Stimulated activated CD4-positive, alpha-beta T cell treated with anti-CD3 and anti-CD28 coated beads, Interleukin-4, amount 100 ng/mL, for 4 hours (primary cell): ENCODE measurements at regions not wholly inside any gene's neighbourhood (a gene's known extent, or its start where the extent isn't known, plus 50 kb on each side); places are given as distances from the start of the nearest gene placed in this dataset.

ENCODE experiments used
- DNase-seq, 2 experiments: peaks; one replicate each; pipeline ENCODE4 v3.0.0-alpha.2; 2020

DNA sequence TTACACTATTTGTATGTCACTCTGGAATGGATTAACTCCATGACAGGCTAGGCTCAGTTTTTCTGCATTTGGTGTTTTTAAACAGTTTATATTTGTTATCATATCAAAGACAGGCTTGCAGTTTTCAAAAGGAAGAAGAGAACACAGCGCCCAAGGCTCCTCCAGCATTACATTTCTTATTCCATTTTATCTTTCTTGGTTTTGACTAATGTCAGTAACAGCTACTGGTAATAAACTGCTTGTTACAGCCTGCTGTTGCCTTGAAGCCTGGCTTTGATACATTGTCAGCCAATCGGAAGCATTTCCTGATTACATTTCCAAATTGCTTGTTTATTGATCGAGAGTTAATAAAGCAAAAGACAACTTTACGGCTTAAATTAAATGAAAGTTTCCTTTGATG is 166.0 kb upstream of the MDFIC start:
- no peak for DNase-seq

DNA sequence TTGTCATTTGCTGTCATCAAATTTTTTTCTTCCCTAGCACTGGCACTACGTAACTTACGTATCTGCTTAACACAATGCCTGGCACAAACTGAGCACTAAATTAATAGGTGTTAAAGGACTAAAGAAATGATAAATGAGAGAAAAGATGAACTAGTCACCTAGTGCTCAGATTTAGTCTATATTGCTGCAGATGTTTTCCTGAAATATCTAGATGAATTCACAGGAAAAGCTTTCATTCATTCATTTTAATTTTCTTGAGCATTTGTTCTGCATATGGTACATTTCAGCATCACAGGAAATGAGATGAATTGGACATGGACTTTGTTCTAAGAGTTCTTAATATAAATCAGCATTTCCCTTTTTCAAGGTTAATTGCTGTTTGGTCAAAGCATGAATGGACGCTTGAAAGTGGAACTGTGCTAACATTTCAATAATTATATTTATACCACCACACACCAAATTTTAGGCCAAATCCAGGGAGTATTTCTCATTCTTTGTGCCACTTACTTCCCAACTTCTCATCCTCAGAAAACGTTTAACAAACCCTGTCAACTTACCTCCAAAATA is 163.2 kb upstream of the MDFIC start:
- no peak for DNase-seq

DNA sequence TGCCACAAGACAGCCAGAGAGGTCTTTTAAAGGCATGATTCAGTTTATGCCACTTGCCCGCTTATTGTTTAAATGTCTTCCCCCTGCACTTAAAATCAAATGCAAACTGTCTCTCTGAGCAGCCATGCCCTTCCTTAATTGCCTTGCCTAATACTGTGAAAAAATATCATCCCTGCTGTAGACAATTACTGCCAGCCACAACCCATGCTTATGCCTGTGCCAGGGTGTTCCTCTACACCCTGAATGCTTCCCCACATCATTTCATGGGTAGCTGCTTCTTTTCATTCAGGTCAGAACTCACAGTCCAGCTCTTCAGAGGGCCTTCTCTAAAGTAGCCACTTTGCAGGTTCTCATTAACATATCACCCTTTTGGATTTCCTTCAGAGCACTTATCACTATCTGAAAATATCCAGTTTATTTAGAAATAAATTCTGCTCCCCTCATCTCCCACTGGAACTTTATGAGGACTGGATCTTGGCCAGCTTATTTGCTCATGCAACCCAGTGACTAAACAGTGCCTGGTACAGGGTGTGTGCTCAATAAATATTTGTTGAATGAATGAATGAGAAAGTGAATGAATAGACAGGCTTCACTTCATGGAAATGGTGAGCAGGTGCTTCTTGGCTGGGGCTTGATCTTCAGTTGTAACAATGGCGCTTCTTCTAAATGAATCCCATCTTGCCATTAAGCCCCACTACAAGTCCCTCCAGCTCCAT is 162.4 kb upstream of the MDFIC start:
- DNase-seq: no peak

DNA sequence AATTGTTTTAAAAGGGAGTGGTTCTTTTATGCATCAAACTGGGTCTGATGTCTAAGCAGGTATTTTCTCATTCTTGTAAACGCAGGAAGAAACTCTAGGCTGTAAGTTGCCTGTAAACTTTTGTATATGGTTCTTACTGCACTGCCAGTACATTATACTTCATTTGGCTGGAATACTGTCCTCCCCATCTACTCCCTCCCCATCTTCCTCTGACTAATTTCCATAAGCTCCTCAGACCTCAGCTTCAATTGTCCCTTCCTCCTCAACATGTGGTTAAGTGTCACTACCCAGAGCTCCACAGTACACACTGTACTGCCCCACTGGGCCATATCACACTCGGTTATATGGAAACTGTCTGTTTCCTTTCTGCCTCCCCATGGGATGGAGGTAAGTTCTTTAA is 161.4 kb upstream of the MDFIC start:
- DNase-seq: no peak

DNA sequence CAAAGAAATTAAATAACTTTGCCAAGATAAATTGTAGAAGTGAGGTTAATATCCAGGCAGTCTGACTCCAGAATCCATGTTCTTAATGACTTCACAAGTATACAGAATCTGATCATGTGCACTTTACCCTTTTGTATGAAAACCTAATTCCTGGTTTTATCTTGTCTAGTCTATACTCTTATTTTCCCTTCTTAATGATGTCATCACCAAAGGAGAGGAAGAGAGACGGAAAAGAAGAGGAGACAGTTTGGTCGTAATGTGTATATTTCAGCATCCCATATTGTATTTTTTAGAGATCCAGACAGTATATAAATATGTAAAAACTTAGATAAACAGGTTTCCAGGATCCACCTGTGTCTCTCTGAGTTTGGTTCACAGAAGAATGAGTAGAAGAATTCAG is 159.9 kb upstream of the MDFIC start:
- no peak for DNase-seq

DNA sequence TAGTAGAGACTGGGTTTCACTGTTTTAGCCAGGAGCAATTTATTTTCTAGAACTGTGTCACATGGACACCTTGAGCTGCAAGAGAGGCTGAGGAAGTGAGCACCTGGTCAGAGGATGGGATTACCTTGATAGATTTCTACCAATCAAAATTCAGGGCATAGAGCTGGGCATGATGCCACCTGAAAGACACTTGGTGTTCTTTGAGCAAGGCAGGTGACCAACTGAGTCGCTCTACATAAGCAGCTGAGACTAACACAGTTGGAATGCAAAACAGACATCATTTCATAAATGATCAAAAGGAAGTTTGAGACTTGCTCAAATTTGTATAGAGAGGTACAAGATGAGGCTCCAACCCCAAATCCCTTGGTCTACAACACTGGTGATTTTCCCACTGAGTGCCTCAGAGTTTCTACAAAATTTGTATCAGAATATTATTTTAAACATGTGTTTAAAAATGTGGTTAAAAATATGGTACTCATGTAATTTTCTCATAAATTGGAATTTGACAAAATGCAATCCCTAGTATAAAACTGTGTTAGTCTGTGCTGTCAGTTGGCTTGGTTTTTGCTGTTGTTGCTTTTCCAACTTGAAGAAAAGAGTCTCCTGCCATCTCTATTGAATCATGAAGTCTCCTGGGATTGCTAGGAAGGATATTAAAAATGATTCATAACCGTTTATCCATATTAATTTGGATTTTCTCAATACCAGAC is 156.4 kb upstream of the MDFIC start:
- DNase-seq: no peak

DNA sequence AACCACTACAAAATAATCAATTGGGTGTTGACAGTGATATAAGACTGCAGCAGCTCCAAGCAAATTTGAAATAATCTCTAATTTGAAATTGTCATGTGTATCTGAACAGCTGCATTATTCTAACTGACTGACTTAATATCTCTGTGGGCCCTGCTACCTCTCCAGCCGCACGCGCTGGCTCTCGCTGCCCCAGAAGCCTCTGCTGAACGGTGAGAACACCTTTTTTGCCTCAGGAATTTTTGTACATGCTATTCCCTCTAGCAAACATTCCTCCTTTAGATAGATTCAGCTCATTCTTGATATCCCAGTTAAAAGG is 155.9 kb upstream of the MDFIC start:
- DNase-seq: no peak

DNA sequence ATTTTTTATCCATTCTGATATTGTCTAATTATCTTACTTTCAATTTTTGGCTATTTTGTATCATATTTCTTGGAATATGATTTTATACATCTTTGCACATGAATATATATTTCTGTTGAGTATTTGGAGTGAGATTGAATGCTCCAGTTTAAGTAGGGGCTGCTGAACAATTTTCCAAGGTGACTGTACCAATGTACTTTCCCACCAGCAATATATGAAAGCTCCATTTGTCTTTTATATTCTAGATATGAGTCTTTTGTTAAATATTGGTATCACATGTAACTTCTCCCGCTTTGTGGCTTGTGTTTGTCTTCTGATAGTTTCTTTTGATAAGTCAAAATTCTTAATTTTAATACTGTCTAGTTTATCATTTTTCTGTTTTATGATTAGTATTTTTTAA is 144.6 kb upstream of the MDFIC start:
- DNase-seq: no peak

DNA sequence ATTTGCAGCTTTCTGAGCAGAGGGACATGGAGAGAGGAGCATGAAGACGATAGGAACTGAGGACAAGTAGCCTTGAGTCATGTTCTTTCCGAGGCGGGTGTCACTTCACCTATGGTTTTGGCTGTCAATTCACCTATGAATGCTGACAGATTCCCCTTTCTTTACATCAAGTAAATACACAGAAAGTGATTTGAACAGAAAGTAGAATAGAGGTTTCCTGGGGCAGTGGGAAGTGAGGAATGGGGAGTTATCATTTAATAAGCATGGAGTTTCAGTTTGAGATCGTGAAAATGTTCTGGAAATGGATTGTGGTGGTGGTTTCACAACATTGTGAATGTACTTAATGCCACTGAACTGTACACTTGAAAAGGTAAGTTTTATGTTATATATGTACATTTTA is 138.4 kb upstream of the MDFIC start:
- no peak for DNase-seq

DNA sequence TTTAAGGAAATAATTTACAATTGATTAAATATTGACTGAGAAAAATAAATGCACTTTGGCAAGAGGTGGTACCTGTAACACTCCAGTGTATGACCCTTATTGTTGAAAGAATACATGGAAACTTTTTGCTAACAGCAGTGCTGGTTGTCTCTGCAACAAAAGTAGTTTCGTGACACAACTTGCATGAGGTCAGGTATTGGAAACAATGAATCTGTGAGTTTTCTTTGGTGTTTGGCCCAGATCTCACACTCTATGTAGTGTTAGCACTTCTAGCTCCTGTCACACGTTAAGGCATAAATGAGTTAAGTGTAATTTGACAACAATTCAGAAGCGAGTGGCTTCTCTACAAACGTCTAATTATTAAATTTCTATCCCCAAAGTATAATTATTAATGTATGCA is 137.7 kb upstream of the MDFIC start:
- DNase-seq: no peak

DNA sequence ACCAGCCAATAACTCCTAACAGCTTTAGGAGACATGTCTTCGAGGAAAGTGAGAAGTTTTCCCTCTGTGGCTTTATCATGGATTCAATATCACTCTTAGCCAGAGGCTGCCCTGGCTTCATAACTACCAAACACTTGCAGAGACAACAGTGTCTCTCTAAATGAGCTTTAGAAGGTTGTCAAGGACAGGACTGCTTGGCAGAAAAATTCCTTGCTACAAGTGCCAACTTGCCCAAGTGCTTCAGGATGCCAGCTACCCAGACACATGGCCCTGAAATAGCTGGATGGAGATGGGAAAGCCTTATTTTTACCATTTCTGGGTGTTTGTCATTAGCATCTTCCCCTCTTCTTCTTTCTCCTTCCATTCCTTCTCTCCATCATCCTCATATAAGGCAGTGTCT is 137.1 kb upstream of the MDFIC start:
- DNase-seq: no peak

DNA sequence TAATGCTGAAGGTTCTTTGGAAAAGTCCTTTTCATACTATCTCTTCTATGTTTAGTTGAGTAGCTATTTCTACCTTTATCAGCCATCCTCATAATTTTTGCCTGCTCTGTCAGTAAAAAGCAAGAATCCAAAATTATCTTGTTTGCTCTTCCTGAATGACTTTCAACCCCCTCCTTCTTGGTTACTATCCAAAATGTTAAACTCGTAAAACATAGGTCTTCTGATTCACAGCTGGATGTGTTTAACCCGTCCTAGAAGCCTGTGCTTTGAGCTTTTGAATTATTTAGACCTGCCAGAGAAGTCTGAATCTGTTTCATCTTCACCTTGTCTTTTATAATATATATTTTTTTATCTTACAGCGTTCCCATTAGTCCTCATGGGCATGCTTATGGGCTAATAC is 136.4 kb upstream of the MDFIC start:
- DNase-seq: no peak

DNA sequence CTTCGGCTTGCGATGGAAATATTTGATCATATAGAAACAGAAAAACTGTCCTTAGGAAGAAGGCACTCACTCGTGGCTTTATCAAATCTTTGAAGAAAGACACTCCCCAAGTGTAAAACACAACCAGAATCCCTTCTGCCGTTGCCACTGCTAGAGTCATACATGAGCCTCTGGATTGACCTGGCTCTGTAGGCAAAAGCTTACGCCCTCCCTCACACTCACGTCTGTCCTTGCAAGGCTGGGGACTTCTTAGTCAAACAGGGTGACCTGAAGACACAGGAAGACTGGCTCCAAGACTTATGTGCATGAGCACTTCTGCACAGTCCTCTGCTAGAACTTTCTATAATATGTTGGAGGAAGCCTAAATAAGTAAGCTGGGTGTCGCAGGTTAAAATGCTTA is 135.4 kb upstream of the MDFIC start:
- DNase-seq: no peak

DNA sequence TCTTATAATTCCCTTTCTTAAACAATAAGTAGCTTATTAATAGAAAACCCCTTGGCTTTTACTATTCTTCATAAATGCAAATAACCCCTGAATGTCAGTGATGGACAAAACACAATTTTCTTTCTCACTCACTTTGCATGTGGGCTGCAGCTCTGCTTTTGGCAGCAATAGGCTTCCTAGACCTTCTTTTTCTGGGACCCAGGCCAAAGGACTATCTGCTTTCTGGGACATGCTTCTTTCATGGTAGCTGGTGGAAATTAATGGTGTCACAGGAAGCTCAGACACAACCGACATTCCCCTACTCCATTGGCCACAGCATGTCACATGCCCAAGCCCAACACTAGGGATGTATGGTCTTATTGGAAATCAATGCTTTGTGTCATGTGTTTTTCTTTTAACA is 134.3 kb upstream of the MDFIC start:
- no peak for DNase-seq

DNA sequence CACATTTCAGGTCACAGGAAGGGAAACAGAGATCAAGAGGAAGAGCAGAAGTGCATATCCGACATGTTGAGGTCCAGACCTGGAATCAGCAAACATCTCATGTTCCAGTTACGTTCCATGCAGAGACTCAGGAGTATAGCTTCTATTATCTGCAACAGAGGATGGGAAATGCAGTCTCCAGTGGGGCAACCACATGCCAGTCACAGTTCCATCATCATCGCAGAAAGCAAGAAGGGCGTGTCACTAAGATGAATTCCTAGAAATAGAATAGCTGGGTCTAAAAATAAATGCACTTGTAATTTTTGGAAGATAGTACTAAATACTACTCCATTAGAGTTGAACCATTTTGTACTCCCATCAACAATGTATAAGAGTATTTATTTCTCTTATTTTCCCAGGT is 133.2 kb upstream of the MDFIC start:
- DNase-seq: no peak

DNA sequence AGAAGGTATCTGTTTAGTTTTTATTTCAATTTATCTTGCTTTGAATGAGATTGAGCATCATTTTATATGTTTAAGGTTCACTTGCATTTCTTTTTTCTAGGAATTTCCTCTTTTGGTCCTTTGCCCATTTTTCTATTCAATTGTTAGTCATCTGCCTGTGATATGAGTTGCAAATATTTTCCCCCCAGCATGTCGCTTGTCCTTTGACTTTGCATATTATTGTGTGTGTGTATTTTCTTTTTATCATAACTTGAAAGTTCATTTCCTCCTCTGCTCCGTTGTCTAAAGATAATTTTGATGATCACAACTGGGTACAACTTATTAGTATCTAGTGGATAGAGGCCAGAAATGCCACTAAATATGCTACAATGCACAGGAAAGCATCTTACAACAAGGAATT is 132.7 kb upstream of the MDFIC start:
- no peak for DNase-seq

DNA sequence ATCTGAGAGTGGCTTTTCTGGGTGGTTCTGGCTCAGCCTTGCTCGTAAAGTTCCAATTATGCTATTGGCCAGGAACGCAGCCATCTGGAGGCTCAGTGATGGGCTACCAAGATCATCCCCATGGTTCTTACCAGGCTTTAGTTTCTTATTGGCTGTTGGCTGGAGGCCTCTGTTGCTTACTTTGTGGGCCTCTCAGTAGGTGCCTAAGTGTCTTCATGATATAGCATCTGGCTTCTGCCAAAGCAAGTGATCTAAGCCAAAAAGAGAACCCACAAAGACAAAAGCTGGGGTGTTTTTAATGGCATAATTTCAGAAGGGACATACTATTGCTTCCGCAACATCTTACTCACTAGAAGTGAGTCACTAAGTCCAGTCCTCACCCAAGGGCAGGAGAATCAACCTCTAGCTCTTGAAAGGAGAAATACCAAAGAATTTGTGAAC is 132.0 kb upstream of the MDFIC start:
- DNase-seq: no peak

DNA sequence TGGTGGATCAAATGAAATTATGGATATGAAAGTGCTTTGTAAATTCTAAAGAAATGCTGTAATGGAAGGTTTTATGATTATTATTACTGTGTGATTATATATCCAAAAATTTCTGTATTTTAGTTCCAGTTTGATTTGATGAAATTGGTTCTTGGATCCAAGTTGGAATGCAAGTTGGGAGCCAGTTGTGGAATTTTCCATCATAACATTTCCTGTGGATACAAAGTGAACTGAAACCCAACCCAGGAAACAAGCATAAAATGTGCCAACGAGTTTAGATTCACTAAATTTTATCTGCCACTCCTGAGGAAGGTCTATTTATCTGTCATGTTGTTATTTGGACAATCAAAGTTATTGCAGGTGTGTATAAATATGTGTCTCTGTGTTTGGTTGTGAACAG is 131.4 kb upstream of the MDFIC start:
- no peak for DNase-seq

DNA sequence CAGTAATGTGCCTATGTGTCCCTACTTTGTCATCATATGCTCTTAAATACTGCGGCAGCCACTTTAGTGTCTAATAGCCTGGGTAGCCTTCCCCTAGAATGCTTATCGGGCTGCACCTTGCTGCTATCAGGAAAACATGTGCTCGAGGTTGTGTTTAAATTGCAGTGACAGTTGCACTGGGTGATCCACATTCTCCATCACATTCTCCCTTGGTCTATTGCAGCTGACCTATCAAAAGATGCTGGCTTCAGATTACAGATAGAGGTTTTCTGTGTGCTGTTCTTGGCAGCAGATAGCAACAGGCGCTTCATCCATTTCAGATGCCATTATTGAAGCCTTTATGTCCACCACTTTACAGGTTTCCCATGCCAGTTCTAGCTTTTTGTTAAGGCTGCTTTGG is 130.1 kb upstream of the MDFIC start:
- DNase-seq: no peak

DNA sequence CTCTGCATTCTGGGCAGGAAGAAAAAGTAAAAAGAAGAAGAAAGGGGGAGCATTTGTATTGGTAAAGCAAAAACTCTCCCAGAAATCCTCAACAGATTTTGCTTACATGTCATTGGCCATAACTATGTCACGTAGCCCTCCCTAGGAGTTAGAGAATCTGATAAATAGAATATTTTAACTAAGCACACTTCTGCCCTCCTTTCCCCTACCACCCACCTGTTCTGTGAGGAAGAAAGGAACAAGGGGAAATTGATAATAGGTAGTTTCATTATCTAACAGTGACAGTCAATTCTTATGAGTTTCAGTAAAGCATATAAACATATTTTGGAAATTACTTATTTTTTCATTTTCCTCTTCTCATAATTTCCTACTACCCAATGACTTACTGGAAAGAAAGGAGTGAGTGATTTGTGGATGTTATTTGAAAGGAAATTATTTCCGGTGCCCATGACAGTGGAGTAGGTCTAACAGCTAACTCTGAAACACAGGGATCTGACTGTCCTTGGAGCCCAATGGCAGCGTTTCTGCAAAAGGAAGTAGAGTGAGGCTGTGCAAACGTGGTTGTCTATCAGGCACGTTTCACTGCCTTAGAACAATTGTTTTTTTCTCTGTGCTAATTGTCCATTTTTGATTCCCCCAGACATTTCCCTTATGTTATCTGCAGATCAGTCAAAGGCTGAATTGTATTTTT is 128.6 kb upstream of the MDFIC start:
- DNase-seq: no peak

DNA sequence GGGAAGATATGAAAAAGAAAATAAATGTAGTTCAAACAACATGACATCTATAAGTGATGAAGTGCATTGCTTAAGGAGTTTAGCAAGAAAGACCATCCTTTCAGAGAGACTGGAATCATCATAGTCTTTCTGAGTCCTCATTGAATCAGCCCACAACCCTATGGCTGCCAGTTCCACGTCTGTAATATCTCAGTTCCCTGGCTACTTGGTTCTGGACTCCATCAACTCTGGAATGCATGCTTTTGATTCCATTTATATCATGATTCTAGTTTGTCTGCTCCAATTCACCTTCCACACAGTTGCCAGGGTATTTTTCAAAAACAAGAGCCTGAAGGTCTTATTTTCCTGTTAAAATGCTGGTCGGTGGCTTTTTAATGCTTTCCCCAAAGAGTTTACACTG is 126.4 kb upstream of the MDFIC start:
- DNase-seq: no peak

DNA sequence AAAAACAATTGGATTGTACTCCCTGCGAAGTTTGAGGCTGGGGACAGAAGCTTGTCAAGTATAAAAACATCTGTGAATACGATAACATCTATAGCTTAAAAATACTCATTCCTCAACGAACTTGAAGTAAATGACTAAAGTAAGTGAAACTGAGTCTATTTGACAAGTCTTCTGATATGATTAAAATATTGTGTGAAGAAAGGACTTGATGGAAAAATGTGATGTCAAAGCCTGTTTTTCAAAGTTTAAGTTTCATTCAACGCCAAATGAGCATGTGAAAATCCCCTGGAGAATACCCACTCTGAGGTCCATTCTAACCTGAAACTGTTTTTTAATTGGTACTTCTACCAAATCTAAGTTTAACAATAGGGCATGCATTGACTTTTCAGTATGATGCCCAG is 122.3 kb upstream of the MDFIC start:
- no peak for DNase-seq

DNA sequence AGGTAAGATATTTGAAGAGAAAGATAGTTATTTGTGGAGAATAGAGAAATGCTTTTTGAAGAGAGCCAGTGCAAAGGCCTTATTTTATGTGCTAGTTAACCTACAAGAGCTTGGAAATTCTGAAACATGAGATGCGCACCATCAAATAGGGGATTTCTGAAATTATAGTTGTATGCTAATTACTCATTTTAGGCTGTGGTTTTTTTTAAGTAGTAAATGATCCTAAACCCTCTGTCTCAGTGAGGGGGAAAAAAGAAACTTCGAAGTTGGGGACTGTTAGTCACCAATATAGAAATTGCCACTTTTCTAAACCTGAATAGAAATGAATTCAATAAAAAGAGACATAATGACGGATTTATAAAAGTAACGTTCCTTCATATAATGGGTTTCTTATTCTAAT is 119.3 kb upstream of the MDFIC start:
- no peak for DNase-seq

DNA sequence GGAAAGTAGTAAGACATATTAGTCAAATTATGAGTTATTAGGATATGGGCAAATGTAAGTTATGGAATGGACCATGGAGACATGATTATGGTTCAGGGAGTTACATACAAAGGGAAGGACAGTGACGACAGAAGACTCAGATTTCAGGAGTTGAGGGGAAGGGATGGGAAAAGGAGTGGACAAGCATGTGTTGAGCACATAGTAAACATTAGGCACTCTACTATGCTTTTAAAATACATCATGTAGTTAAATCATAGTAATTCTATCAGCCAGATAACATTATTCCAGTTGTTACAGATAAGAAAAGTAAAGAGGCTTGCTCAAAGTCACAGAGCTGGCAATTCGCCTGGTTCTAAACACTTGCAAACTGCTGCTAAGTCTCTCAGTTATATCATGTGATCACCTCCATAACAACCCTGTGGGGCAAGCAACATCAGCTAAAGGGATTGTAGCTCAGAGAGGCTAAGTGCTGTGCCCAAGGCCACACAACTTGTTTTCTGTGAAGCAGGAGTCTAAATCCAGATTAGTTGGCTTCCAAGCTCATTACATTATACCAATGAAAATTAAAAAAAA is 115.2 kb upstream of the MDFIC start:
- DNase-seq: no peak
